Fibroblast of skin of right biceps (primary cell): ENCODE measurements at regions not wholly inside any gene's neighbourhood (a gene's known extent, or its start where the extent isn't known, plus 50 kb on each side); places are given as distances from the start of the nearest gene placed in this dataset.
"Not testable (repeated sequence)": the region's sequence is repeated elsewhere in the genome, so short reads cannot be mapped to it uniquely, and the experiment has no call there.

Source experiments
- DNase-seq: peaks from one replicate; pipeline ENCODE4 v3.0.0-alpha.2; 2013

- DNase-seq, result no peak
These were observed 1093.9 kb downstream of the CBLN2 start for GRCh38 chr18:71450257-71450656.

- DNase-seq, result peak; percentile 53
These were observed 1100.2 kb downstream of the CBLN2 start for GRCh38 chr18:71443706-71444480.

- DNase-seq, result peak; percentile 59
These were observed 1101.4 kb downstream of the CBLN2 start for GRCh38 chr18:71442731-71443141.

GRCh38 chr18:71441156-71441555, 1103.0 kb downstream of the CBLN2 start:
- DNase-seq, result no peak

- DNase-seq, result no peak
These were observed 1106.6 kb downstream of the CBLN2 start for GRCh38 chr18:71437511-71437910.

- no peak for DNase-seq
These were observed 1110.8 kb downstream of the CBLN2 start for GRCh38 chr18:71433373-71433772.

- DNase-seq, result no peak
These were observed 1112.5 kb downstream of the CBLN2 start for GRCh38 chr18:71431689-71432088.

- no peak for DNase-seq
These were observed 1113.0 kb downstream of the CBLN2 start for GRCh38 chr18:71431171-71431570.

- DNase-seq, result no peak
These were observed 1117.7 kb downstream of the CBLN2 start for GRCh38 chr18:71426441-71426840.

- DNase-seq, result no peak
These were observed 1116.4 kb downstream of the SOCS6 start for GRCh38 chr18:71405169-71405809.

- DNase-seq, result no peak
These were observed 1114.7 kb downstream of the SOCS6 start for GRCh38 chr18:71403501-71403900.

- DNase-seq, result peak; percentile 9
These were observed 1109.7 kb downstream of the SOCS6 start for GRCh38 chr18:71398531-71398930.

GRCh38 chr18:71388148-71388547, 1099.3 kb downstream of the SOCS6 start:
- DNase-seq, result no peak

- no peak for DNase-seq
These were observed 1085.6 kb downstream of the SOCS6 start for GRCh38 chr18:71374294-71375000.

GRCh38 chr18:71371951-71372605, 1083.2 kb downstream of the SOCS6 start:
- DNase-seq, result no peak

- no peak for DNase-seq
These were observed 1082.0 kb downstream of the SOCS6 start for GRCh38 chr18:71370671-71371445.

GRCh38 chr18:71370095-71370494, 1081.2 kb downstream of the SOCS6 start:
- no peak for DNase-seq

- DNase-seq, result no peak
These were observed 1073.3 kb downstream of the SOCS6 start for GRCh38 chr18:71362140-71362539.

- DNase-seq, result not testable (repeated sequence)
These were observed 1066.8 kb downstream of the SOCS6 start for GRCh38 chr18:71355599-71355998.

GRCh38 chr18:71352618-71353017, 1063.8 kb downstream of the SOCS6 start:
- DNase-seq, result no peak

- DNase-seq, result no peak
These were observed 1047.8 kb downstream of the SOCS6 start for GRCh38 chr18:71336576-71337210.

GRCh38 chr18:71329563-71329962, 1040.7 kb downstream of the SOCS6 start:
- no peak for DNase-seq
